Peyer's patch (tissue), 4 donors: ENCODE measurements at regions not wholly inside any gene's neighbourhood (a gene's known extent, or its start where the extent isn't known, plus 50 kb on each side); places are given as distances from the start of the nearest gene placed in this dataset.

Source experiments
- DNase-seq, 3 donors: peaks; one replicate each; pipeline ENCODE4 v3.0.0-alpha.2; 2017 to 2019
- H3K27ac ChIP-seq, 4 donors: fragments of 200-600 bp; sonication (generic); one replicate each; pipeline ENCODE4 v1.5.1; 2016 to 2019
- H3K27me3 ChIP-seq, 2 donors: fragments of 200-600 bp; sonication (generic); one replicate each; pipeline ENCODE4 v1.5.1; 2019
- H3K36me3 ChIP-seq, 3 donors: fragments of 200-600 bp; sonication (generic); one replicate each; pipeline ENCODE4 v1.5.1; 2016 to 2019
- H3K4me1 ChIP-seq, 4 donors: fragments of 200-600 bp; sonication (generic); one replicate each; pipeline ENCODE4 v1.5.1; 2016 to 2019
- H3K4me3 ChIP-seq, 4 donors: fragments of 200-600 bp; sonication (generic); 1 replicate in 3 of 4; 2 replicates in 1 of 4; pipeline ENCODE4 v1.5.1; 2016 to 2019; ENCODE audit warnings: mild to moderate bottlenecking in 1 of 4
- H3K9me3 ChIP-seq, 4 donors: fragments of 200-600 bp; sonication (generic); one replicate each; pipeline ENCODE4 v1.5.1; 2016 to 2019; ENCODE audit warnings: mild to moderate bottlenecking in 1 of 4
- CTCF ChIP-seq, 6 experiments: fragments of 450-650 bp in 4 of 6; fragments of 200-600 bp in 2 of 6; sonication (generic) in 1 of 6; IDR thresholded peaks; one replicate each; pipeline ENCODE4 v1.5.1; 2017 to 2019; ENCODE audit warnings: antibody characterized with exemption in 6 of 6, mild to moderate bottlenecking in 3 of 6, moderate library complexity in 1 of 6
- POLR2A ChIP-seq, 2 donors: fragments of 450-650 bp; IDR thresholded peaks; one replicate each; pipeline ENCODE4 v1.5.1; 2017; ENCODE audit warnings: antibody characterized with exemption in 2 of 2, mild to moderate bottlenecking in 2 of 2, moderate library complexity in 2 of 2

DNA sequence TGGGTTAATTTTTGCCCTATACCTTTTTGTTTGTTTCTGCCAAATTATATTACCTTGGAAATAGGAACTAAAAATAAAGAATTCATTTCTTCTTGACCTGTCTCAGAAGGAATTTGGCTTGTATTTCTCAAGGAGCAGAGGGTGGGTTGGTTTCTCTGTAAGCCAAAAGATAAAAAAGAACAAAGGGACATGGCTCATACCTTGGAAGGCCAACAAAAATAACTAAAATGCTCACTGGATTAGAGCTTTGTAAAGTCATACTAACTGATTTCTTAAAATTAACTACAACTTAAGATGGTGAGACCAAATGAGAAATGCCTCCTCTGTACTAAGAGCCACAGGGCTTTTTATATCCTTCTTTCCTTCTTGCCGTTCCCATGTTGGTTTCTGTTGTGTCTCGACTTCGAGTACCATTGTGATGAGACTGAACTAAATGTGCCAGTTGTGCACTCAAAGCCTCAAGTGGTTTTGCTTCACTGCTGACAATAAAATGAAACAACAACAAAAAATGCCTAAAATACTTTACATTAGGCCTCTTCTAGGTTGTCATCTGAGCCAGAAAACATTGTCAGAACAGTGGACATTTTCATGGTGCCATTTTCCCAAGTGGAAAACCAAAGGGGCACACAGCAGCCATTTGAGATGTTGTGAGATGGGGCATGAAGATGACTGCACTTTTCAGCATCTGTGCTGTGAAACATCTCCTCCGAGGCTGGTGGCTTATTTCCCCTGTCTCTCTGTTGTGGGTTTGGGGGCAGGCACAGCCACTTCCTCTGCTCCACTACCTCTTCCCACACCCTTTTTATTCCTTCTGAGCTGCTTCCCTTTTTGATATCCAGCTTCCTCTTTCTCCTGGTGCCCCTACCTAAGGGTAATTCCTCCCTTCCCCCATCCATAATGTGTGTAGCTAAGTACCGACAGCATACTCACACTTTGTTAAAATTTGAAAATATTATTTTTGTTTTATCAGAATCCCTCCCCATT lies 51.8 kb upstream of the AGR3 start:
- H3K36me3 ChIP-seq: no peaks in the 10 kb centered on the region
- H3K9me3 ChIP-seq: no peaks in the 10 kb centered on the region
- H3K4me1 ChIP-seq: peaks cover 0 to 8% (median 5%) of the 10 kb centered on the region in 4 donors
- no peak overlapping the region for H3K4me3 ChIP-seq
- H3K27me3 ChIP-seq: no peaks in the 10 kb centered on the region
- no peak for TF ChIP-seq CTCF (IDR thresholded peaks at IDR 0.05)
- no peak for TF ChIP-seq POLR2A (IDR thresholded peaks at IDR 0.05)
- DNase-seq: no peak
- H3K27ac ChIP-seq: no peak overlapping the region

DNA sequence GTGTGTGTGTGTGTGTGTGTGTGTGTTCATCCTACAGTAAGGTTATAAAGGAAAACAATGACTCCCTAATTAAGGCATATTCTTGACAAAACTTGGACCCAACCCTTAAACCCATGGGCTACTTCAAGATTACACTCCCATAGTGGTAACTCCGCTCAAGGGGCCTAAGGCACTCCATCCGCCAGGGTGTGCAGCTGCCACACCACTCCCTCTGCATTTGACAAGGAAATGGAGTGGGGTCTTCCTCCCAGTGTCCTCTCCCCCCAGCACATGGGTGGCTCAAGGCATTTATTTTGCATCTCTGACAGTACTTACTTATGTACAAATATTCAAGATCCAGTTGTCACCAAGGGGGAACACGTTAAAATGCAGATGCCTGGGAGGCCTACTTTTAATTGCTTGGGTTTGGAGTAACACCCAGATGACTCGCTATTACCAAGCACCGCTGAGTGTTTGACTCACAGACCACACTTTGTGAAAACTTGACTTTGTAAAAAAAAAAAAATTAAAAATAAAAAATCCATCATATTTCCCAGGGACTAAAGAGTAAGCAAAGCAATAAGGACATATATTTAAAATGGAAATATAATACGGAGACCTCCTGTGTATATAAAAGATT lies 53.0 kb upstream of the AGR3 start:
- H3K4me3 ChIP-seq: no peak overlapping the region
- no peaks in the 10 kb centered on the region for H3K9me3 ChIP-seq
- TF ChIP-seq POLR2A (IDR thresholded peaks at IDR 0.05) (no peak), CTCF (IDR thresholded peaks at IDR 0.05) (no peak)
- no peaks in the 10 kb centered on the region for H3K27me3 ChIP-seq
- H3K27ac ChIP-seq: peak overlapping the region in 1 of 4 donors; percentile 48
- H3K4me1 ChIP-seq: peaks cover 0 to 8% (median 0%) of the 10 kb centered on the region in 4 donors
- DNase-seq: no peak
- no peaks in the 10 kb centered on the region for H3K36me3 ChIP-seq

GRCh38 chr7:16935341-16935735 lies 53.6 kb upstream of the AGR3 start:
- peak overlapping the region in 1 of 4 donors; percentile 55 for H3K27ac ChIP-seq
- no peaks in the 10 kb centered on the region for H3K36me3 ChIP-seq
- TF ChIP-seq CTCF (IDR thresholded peaks at IDR 0.05) (no peak), POLR2A (IDR thresholded peaks at IDR 0.05) (no peak)
- no peak overlapping the region for H3K4me3 ChIP-seq
- DNase-seq: peak in 1 of 3 donors; percentile 67
- no peaks in the 10 kb centered on the region for H3K27me3 ChIP-seq
- no peaks in the 10 kb centered on the region for H3K9me3 ChIP-seq
- H3K4me1 ChIP-seq: peaks cover 0 to 8% (median 0%) of the 10 kb centered on the region in 4 donors

GRCh38 chr7:16936626-16937422 lies 55.0 kb upstream of the AGR3 start:
- H3K27me3 ChIP-seq: no peaks in the 10 kb centered on the region
- no peak for DNase-seq
- H3K36me3 ChIP-seq: no peaks in the 10 kb centered on the region
- TF ChIP-seq CTCF (IDR thresholded peaks at IDR 0.05): no peak
- no peak for TF ChIP-seq POLR2A (IDR thresholded peaks at IDR 0.05)
- no peak overlapping the region for H3K27ac ChIP-seq
- no peak overlapping the region for H3K4me3 ChIP-seq
- H3K4me1 ChIP-seq: peaks cover 0 to 8% (median 0%) of the 10 kb centered on the region in 4 donors
- H3K9me3 ChIP-seq: no peaks in the 10 kb centered on the region

DNA sequence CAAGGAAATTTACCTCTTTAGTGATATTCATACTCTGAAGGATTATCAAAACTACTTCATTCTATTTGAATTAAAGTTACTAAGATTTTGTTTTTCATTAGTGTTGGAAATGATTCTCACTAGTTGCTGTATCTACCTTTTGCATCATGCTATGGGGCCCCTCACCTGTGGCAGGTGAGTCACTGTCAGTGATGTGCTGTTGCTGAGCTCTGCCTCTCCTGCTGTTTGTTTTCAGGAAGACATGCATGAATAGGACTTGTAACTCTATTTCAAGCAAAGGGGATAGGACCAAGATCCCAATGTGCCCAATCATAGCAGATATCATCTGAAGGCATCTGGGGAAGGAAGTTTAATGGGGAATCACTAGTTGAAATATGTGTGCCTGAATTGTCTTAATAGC lies 57.4 kb upstream of the AGR3 start:
- H3K27ac ChIP-seq: no peak overlapping the region
- no peak for DNase-seq
- no peak overlapping the region for H3K4me3 ChIP-seq
- H3K9me3 ChIP-seq: no peaks in the 10 kb centered on the region
- no peaks in the 10 kb centered on the region for H3K27me3 ChIP-seq
- TF ChIP-seq CTCF (IDR thresholded peaks at IDR 0.05) (no peak), POLR2A (IDR thresholded peaks at IDR 0.05) (no peak)
- H3K36me3 ChIP-seq: no peaks in the 10 kb centered on the region
- peaks cover 0 to 8% (median 0%) of the 10 kb centered on the region in 4 donors for H3K4me1 ChIP-seq
